GM19023 (cell line): ENCODE measurements at regions not wholly inside any gene's neighbourhood (a gene's known extent, or its start where the extent isn't known, plus 50 kb on each side); places are given as distances from the start of the nearest gene placed in this dataset.

Experiments
- ATAC-seq: cut with Tn5 transposase; IDR thresholded peaks from one replicate; pipeline ENCODE4 v1.9.1; 2021; ENCODE audit warnings: mild to moderate bottlenecking, moderate library complexity; ENCODE audit not compliant: unreplicated experiment

DNA sequence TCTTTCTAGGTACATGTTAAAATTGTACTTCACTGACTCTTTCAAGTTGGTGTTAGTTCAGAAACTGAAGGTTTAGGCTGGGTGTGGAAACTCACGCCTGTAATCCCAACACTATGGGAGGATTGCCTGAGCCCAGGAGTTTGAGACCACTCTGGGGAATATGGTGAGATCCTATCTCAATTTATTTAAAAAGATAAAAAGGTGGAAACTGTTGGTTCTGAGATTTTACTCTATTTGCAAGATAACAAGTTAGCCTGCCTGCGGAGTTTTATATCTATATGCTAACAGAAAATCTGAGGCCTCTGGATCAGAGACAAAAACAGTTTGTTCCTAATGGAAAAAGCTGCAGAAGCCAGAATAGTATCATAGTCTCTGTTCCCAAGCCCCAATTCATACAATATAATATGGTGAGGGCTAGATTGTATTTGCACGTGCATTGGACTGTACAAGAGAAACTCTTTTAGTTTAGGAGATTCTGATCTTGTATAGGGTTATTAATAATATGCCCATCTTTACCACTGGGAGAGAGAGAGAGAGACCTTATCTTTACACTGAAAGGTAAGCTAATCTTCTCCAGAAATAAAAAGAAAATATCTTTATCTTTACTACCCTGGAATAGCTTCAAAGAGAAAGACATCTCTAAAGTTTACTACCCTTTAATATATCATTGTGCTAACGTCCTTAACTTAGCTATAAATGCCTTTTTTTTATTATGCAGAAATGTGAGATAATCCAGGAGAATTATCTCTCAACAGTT, 1267.6 kb downstream of the OTOL1 start:
- no peak for ATAC-seq

GRCh38 chr3:162764808-162765071, 1268.1 kb downstream of the OTOL1 start:
- ATAC-seq: no peak

- no peak for ATAC-seq
Measured at GRCh38 chr3:162765524-162765923, 1268.9 kb downstream of the OTOL1 start.

DNA sequence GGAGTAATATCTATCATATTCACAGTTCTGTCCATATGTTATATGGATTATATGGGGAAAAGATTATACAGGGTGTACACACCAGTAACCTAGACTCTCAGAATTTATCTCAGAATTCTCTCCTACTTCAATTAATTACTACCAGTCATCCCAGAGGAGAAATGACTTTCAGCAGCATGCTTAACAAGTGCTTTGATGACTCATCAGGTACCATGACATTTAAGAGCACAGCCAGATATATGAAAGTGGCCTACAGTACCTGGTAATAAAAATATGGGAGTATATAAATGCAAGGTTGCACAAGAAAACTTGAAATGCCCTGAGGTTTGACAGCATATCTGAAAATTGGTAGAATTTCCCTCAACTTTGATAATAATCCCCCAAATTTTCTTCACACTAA, 1273.0 kb downstream of the OTOL1 start:
- no peak for ATAC-seq

GRCh38 chr3:162770551-162770950, 1273.9 kb downstream of the OTOL1 start:
- ATAC-seq: no peak

GRCh38 chr3:162774613-162775100, 1278.0 kb downstream of the OTOL1 start:
- no peak for ATAC-seq

GRCh38 chr3:162776148-162776547, 1279.5 kb downstream of the OTOL1 start:
- ATAC-seq: no peak

- ATAC-seq: no peak
Measured at GRCh38 chr3:162777118-162777517, 1280.5 kb downstream of the OTOL1 start.

GRCh38 chr3:162780313-162780712, 1283.7 kb downstream of the OTOL1 start:
- ATAC-seq: no peak

DNA sequence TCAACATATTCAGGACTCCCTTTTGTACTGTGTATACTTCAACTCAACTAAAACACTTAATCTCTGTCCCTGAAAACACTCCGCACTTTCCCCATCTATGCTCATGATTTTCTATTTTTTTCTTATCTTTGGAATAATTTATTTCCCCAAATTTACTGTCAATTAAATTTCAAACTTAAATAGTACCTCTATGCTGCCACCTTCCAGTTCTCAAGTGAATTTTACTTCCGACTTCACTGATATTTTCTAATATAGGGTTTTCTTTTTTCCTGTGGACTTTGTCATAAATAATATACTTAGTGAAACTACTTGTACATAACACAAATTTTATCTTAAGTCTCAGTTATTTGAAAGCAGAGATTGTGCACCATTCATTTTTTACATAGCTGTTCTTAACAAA, 1303.3 kb downstream of the OTOL1 start:
- ATAC-seq: no peak

GRCh38 chr3:162802228-162802965, 1305.8 kb downstream of the OTOL1 start:
- no peak for ATAC-seq

GRCh38 chr3:162810776-162811175, 1314.2 kb downstream of the OTOL1 start:
- ATAC-seq: no peak

GRCh38 chr3:162842549-162843216, 1346.1 kb downstream of the OTOL1 start:
- no peak for ATAC-seq

DNA sequence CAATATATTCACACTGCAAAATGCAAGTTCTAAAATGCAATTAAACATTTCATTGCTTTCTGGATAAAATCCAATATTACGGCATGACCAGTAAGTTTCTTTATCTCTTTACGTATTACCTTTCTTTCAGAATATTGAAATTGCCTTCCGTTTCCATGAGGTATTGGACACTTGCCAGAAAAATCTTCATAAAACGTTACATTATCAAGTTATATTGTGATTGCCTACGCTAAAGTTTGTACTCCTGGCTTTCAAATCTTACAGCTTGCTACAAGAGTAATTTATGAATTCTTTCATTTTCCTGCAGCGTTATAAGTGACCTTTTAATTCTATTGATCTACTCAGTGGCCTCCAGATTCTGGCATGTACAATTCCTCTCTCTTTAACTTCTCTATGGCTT, 1349.3 kb downstream of the OTOL1 start:
- ATAC-seq: no peak

DNA sequence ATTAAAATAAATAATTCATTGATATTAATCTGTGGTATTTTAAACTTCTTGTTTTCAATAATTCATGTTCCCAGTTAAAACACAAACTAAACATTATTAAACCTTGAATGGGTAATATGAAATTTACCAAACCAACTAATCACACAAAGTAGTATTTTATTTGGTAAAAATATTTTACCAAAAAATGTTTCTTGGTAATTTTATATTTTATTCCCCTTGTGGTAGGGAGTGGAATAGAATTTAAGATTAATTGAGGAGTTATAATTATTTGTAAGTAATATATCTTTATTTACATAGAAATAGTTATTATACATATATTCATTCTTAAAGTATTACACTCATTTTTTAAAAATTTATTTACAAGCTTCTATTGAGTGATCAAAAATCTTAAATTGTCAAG, 1350.9 kb downstream of the OTOL1 start:
- no peak for ATAC-seq

GRCh38 chr3:162863579-162863978, 1367.0 kb downstream of the OTOL1 start:
- ATAC-seq: no peak

GRCh38 chr3:162865466-162865865, 1368.9 kb downstream of the OTOL1 start:
- ATAC-seq: no peak

DNA sequence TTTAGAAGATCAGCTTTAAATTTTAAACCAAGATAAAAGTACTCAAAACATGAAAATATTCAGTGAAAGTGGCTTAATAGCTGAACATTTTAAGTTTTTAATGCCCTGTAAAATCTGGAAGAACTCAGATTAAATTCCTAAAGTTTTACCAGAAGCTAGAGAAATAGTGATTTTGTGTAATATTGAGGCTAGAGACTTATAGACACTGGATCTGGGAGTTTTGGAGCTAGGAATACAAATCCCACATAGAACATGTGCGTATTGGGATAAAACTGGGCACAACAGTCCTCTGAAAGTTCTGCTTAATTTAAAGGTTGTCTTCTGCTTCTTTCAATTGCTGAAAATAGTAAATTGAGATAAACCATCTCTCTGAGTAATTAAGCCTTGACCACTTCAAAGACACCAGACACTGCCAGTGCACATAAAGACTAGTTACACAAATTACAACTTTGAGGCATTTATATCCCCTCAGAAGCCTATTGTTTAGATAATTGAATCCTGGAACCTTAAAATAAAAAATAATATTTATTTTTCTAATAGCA, 1382.5 kb downstream of the OTOL1 start:
- ATAC-seq: no peak

DNA sequence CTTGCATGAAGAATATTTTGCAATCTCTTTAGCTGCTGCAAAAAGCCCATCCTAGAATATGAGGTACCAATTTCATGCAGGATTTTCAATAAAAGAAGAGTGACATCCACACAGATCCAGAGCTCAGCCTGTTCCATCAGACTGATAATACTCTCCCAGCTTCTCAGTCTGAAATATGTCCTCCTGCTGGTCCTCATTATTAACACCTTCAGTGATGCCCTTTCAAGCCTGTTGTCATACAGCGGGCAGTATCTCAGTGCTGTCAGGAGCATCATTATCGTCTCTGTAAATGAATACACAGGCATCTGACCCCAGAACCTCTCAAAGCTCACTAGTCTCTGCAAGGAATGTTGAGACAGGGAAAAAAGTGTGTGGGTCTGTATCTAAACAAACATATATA, 1387.8 kb downstream of the OTOL1 start:
- ATAC-seq: no peak

- no peak for ATAC-seq
Measured at GRCh38 chr3:162892921-162893793, 1396.5 kb downstream of the OTOL1 start.

GRCh38 chr3:162897291-162897690, 1400.7 kb downstream of the OTOL1 start:
- no peak for ATAC-seq
